Glutamatergic neuron (in vitro differentiated cells): ENCODE measurements at regions not wholly inside any gene's neighbourhood (a gene's known extent, or its start where the extent isn't known, plus 50 kb on each side); places are given as distances from the start of the nearest gene placed in this dataset.

Source experiments
- DNase-seq: peaks from one replicate; pipeline ENCODE4 v3.0.0; 2022
- H3K27ac Mint-ChIP-seq: one replicate; pipeline ENCODE4 v1.8.0; 2020; ENCODE audit warnings: mild to moderate bottlenecking, mixed read lengths, inconsistent platforms; ENCODE audit not compliant: unreplicated experiment
- H3K27me3 Mint-ChIP-seq: one replicate; pipeline ENCODE4 v1.8.0; 2020; ENCODE audit warnings: mild to moderate bottlenecking, moderate library complexity, mixed read lengths, inconsistent platforms; ENCODE audit not compliant: unreplicated experiment
- H3K36me3 Mint-ChIP-seq: one replicate; pipeline ENCODE4 v1.8.0; 2020; ENCODE audit warnings: mild to moderate bottlenecking, mixed read lengths, inconsistent platforms; ENCODE audit not compliant: unreplicated experiment
- H3K4me1 Mint-ChIP-seq: one replicate; pipeline ENCODE4 v1.8.0; 2020; ENCODE audit warnings: mild to moderate bottlenecking, low read depth, mixed read lengths, inconsistent platforms; ENCODE audit not compliant: unreplicated experiment
- H3K4me3 Mint-ChIP-seq: one replicate; pipeline ENCODE4 v1.8.0; 2020; ENCODE audit warnings: mild to moderate bottlenecking, mixed read lengths, inconsistent platforms; ENCODE audit not compliant: unreplicated experiment
- H3K9me3 Mint-ChIP-seq: one replicate; pipeline ENCODE4 v1.8.0; 2020; ENCODE audit warnings: mild to moderate bottlenecking, moderate library complexity, mixed read lengths, inconsistent platforms; ENCODE audit not compliant: unreplicated experiment
- TF ChIP-seq, protein P1 (sequence below): fragments of 200-600 bp; sonication (generic); IDR thresholded peaks from one replicate; pipeline ENCODE4 v1.5.0; 2021; ENCODE audit not compliant: partially characterized antibody, unreplicated experiment

GRCh38 chr4:41418444-41418843 is 119.5 kb upstream of the LIMCH1 start:
- Mint-ChIP-seq H3K4me1 (no peaks in the 10 kb centered on the region), H3K9me3 (no peaks in the 10 kb centered on the region), H3K27ac (no peak overlapping the region), H3K36me3 (no peaks in the 10 kb centered on the region), H3K27me3 (peaks cover 2% of the 10 kb centered on the region), H3K4me3 (no peak overlapping the region)
- peak; percentile 21 for DNase-seq
- TF ChIP-seq, protein P1, sequence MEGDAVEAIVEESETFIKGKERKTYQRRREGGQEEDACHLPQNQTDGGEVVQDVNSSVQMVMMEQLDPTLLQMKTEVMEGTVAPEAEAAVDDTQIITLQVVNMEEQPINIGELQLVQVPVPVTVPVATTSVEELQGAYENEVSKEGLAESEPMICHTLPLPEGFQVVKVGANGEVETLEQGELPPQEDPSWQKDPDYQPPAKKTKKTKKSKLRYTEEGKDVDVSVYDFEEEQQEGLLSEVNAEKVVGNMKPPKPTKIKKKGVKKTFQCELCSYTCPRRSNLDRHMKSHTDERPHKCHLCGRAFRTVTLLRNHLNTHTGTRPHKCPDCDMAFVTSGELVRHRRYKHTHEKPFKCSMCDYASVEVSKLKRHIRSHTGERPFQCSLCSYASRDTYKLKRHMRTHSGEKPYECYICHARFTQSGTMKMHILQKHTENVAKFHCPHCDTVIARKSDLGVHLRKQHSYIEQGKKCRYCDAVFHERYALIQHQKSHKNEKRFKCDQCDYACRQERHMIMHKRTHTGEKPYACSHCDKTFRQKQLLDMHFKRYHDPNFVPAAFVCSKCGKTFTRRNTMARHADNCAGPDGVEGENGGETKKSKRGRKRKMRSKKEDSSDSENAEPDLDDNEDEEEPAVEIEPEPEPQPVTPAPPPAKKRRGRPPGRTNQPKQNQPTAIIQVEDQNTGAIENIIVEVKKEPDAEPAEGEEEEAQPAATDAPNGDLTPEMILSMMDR, result no peak

DNA sequence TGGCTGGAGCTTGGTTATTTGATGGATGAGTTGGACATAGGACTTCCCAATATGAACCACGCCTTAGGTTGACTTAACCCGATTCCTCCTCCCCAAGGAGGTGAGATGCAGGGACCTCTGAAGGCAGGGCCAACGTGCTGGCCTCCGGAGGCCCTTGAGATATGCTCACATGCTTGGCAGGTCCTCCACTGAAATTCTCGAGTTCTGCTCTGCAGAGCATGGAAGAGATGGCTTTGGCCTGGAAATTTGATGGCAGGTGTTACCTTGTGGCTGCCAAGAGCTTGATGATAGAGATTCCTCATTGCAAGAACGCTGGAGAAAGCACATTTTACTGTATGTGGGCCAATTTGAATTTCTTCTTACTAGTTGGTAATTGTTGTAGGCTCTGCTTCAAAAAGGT is 117.4 kb upstream of the LIMCH1 start:
- Mint-ChIP-seq H3K27ac (no peak overlapping the region), H3K9me3 (no peaks in the 10 kb centered on the region), H3K27me3 (no peaks in the 10 kb centered on the region), H3K4me1 (no peaks in the 10 kb centered on the region), H3K4me3 (no peak overlapping the region), H3K36me3 (no peaks in the 10 kb centered on the region)
- DNase-seq, result no peak
- TF ChIP-seq, protein P1, result no peak

DNA sequence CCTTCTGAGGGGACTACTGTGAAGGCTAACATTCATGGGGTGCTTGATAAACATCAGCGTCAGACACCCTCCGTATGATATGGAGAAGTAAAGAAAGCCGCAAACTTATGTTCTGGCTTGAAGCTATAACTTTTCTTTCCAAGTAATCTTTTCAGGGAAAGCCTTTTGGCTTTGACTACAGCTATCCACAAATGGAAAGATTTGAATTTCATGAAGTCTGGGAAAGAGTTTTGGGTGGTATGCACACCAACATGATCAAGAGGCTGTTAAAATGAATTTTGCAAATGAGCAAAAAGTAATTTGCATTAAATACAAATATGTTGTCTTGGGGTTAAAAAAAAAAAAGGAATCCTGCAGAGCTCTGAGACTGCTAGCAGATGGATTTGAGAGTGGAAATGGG is 114.8 kb upstream of the LIMCH1 start:
- Mint-ChIP-seq H3K9me3 (no peaks in the 10 kb centered on the region), H3K36me3 (no peaks in the 10 kb centered on the region), H3K4me1 (peaks cover 8% of the 10 kb centered on the region), H3K27ac (no peak overlapping the region), H3K4me3 (no peak overlapping the region), H3K27me3 (no peaks in the 10 kb centered on the region)
- no peak for DNase-seq
- TF ChIP-seq, protein P1, result no peak

DNA sequence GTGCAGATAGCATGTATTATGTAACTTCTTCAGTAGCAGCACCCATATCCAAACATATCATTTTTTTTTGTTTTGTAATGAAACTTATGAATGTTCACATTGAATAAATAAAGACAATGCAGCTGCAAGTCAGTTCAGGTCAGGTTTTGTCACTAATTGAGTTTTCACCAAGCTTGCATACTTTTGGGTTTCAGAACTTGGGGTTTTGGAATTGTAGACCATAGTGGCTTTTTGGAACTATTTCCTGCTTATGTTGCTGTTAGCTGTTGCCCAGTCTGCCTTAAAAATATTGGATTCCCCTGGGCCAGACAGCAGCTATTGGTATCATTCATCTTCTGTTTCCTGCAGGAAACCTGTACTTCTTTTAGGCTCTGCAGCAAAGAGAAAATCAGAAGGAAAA is 113.4 kb upstream of the LIMCH1 start:
- H3K4me1 Mint-ChIP-seq, result peaks cover 10% of the 10 kb centered on the region

GRCh38 chr4:41425650-41426049 is 112.3 kb upstream of the LIMCH1 start:
- Mint-ChIP-seq H3K9me3 (no peaks in the 10 kb centered on the region), H3K36me3 (no peaks in the 10 kb centered on the region), H3K4me1 (peaks cover 10% of the 10 kb centered on the region), H3K27me3 (no peaks in the 10 kb centered on the region), H3K27ac (no peak overlapping the region), H3K4me3 (no peak overlapping the region)
- no peak for DNase-seq
- TF ChIP-seq, protein P1, result no peak

More for the DNA sequence above, 113.4 kb upstream of the LIMCH1 start:
- no peaks in the 10 kb centered on the region for H3K27me3 Mint-ChIP-seq
- TF ChIP-seq, protein P1, result no peak
- H3K4me3 Mint-ChIP-seq, result no peak overlapping the region
- no peaks in the 10 kb centered on the region for H3K36me3 Mint-ChIP-seq
- H3K27ac Mint-ChIP-seq, result no peak overlapping the region
- H3K9me3 Mint-ChIP-seq, result no peaks in the 10 kb centered on the region
- no peak for DNase-seq
